Fibroblast of lung (primary cell): ENCODE measurements at regions not wholly inside any gene's neighbourhood (a gene's known extent, or its start where the extent isn't known, plus 50 kb on each side); places are given as distances from the start of the nearest gene placed in this dataset.

ENCODE experiments used
- DNase-seq, 2 donors: peaks; one replicate each; pipeline versions ENCODE4 v3.0.0 to v3.0.0-alpha.2; 2010; ENCODE audit warnings: low read depth in 2 of 2
- H2AFZ ChIP-seq: 2 replicates; pipeline ENCODE4 v1.5.1; 2012; ENCODE audit warnings: low read length, control low read depth, inconsistent platforms
- H3K27ac ChIP-seq: 2 replicates; pipeline ENCODE4 v1.5.1; 2011; ENCODE audit warnings: low read length, control low read depth; ENCODE audit not compliant: insufficient read depth
- H3K27me3 ChIP-seq: 2 replicates; pipeline ENCODE4 v1.5.1; 2011; ENCODE audit warnings: mild to moderate bottlenecking, low read length; ENCODE audit not compliant: control insufficient read depth, insufficient read depth
- H3K36me3 ChIP-seq: 2 replicates; pipeline ENCODE4 v1.5.1; 2011; ENCODE audit warnings: low read length; ENCODE audit not compliant: control insufficient read depth, insufficient read depth
- H3K4me1 ChIP-seq: 2 replicates; pipeline ENCODE4 v1.5.1; 2011; ENCODE audit warnings: low read length; ENCODE audit not compliant: control insufficient read depth, insufficient read depth; ENCODE audit errors: extremely low read depth
- H3K4me2 ChIP-seq: 2 replicates; pipeline ENCODE4 v1.5.1; 2011; ENCODE audit warnings: low read length, control low read depth; ENCODE audit not compliant: insufficient read depth; ENCODE audit errors: extremely low read depth
- H3K4me3 ChIP-seq, 4 experiments: fragments of 200-600 bp in 1 of 4; sonication (generic) in 1 of 4; replicated peaks in 1 of 4; 2 replicates each; pipeline ENCODE4 v1.5.1; 2011 to 2016; ENCODE audit warnings: low read length in 4 of 4, low read depth in 3 of 4, mild to moderate bottlenecking in 3 of 4, control low read depth in 2 of 4, inconsistent platforms in 1 of 4, mixed read lengths in 1 of 4; ENCODE audit not compliant: insufficient read depth in 1 of 4; ENCODE audit errors: control extremely low read depth in 1 of 4
- H3K79me2 ChIP-seq: 2 replicates; pipeline ENCODE4 v1.5.1; 2012; ENCODE audit warnings: mild to moderate bottlenecking, low read length, inconsistent platforms; ENCODE audit not compliant: control insufficient read depth, insufficient read depth
- H3K9ac ChIP-seq: 2 replicates; pipeline ENCODE4 v1.5.1; 2011; ENCODE audit warnings: mild to moderate bottlenecking, low read length, control low read depth; ENCODE audit not compliant: insufficient read depth
- H3K9me3 ChIP-seq: 2 replicates; pipeline ENCODE4 v1.5.1; 2012; ENCODE audit warnings: low read depth, low read length; ENCODE audit not compliant: control insufficient read depth, insufficient read depth
- H4K20me1 ChIP-seq: 2 replicates; pipeline ENCODE4 v1.5.1; 2011; ENCODE audit warnings: low read length; ENCODE audit not compliant: control insufficient read depth, insufficient read depth; ENCODE audit errors: extremely low read depth
- EZH2 ChIP-seq: IDR thresholded peaks from 2 replicates; pipeline ENCODE4 v1.5.1; 2012; ENCODE audit warnings: low read length, control low read depth, mild to moderate bottlenecking; ENCODE audit errors: missing control alignments
- TF ChIP-seq, protein P1 (sequence below), 2 donors: IDR thresholded peaks in 1 of 2; conservative IDR thresholded peaks in 1 of 2; 1 replicate in 1 of 2; 2 replicates in 1 of 2; pipeline ENCODE4 v1.5.1; 2011 to 2012; ENCODE audit warnings: low read length in 2 of 2, control low read depth in 1 of 2, inconsistent platforms in 1 of 2, low read depth in 1 of 2, mild to moderate bottlenecking in 1 of 2

GRCh38 chr11:37109286-37109585, 511.2 kb upstream of the RAG2 start:
- H4K20me1 ChIP-seq = no peaks in the 10 kb centered on the region
- H3K79me2 ChIP-seq = no peaks in the 10 kb centered on the region
- H2AFZ ChIP-seq = no peak overlapping the region
- H3K27ac ChIP-seq = no peak overlapping the region
- H3K27me3 ChIP-seq = no peaks in the 10 kb centered on the region
- H3K4me1 ChIP-seq = no peaks in the 10 kb centered on the region
- no peak overlapping the region for H3K9ac ChIP-seq
- DNase-seq = peak in 1 of 2 donors; percentile 47
- no peaks in the 10 kb centered on the region for H3K36me3 ChIP-seq
- H3K4me3 ChIP-seq = no peak overlapping the region
- H3K9me3 ChIP-seq = no peaks in the 10 kb centered on the region
- no peak for TF ChIP-seq EZH2
- TF ChIP-seq, protein P1, sequence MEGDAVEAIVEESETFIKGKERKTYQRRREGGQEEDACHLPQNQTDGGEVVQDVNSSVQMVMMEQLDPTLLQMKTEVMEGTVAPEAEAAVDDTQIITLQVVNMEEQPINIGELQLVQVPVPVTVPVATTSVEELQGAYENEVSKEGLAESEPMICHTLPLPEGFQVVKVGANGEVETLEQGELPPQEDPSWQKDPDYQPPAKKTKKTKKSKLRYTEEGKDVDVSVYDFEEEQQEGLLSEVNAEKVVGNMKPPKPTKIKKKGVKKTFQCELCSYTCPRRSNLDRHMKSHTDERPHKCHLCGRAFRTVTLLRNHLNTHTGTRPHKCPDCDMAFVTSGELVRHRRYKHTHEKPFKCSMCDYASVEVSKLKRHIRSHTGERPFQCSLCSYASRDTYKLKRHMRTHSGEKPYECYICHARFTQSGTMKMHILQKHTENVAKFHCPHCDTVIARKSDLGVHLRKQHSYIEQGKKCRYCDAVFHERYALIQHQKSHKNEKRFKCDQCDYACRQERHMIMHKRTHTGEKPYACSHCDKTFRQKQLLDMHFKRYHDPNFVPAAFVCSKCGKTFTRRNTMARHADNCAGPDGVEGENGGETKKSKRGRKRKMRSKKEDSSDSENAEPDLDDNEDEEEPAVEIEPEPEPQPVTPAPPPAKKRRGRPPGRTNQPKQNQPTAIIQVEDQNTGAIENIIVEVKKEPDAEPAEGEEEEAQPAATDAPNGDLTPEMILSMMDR (conservative IDR thresholded peaks at IDR 0.05 in 1 of 2, IDR thresholded peaks at IDR 0.05 in 1 of 2; ENCODE audit: low read depth in 1 of 2, low read length in 2 of 2) = no peak
- H3K4me2 ChIP-seq = no peak overlapping the region

DNA sequence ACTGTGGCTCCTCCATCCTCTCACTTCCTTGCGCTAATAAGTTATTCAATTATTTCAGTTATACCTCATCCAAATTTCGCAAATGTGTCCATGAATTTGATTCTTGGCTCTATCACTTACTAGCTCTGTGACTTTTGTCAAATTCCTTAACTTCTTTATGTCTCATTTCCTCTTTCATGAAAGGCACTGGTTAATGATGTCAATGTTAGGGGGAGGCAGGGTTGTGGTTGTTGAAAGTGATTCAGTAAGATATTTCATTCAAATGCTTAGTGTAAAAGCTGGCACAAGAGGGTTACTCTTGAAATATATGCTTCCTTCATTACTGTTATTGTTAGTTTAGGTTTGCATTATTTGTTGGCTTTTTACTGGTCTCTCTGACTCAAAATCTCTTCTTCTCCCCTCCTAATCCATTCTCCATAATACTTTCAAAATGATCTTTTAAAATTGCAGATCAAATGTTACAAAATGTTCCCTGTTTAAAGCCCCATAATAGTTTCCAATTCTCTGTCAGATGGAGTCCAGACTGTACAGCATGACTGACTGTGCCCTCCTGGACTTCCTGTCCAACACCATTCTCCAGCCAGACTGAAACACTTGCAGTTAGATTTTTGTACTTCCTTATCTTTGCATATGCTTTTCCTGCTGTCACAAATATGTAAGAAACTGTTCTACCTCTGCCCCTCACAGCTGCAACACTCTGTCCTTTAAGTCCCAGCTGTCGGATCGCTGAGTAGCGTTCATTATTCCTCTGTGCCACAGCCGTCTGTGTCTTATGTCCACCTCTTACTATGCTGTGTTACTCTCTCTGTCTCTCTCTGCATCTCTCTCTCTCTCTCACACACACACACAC, 510.6 kb upstream of the RAG2 start:
- Histone ChIP-seq H3K27me3 (no peaks in the 10 kb centered on the region), H3K79me2 (no peaks in the 10 kb centered on the region), H3K4me3 (no peak overlapping the region), H3K4me1 (no peaks in the 10 kb centered on the region), H3K9me3 (no peaks in the 10 kb centered on the region), H3K4me2 (no peak overlapping the region), H4K20me1 (no peaks in the 10 kb centered on the region), H3K9ac (no peak overlapping the region), H2AFZ (no peak overlapping the region), H3K27ac (no peak overlapping the region), H3K36me3 (no peaks in the 10 kb centered on the region)
- TF ChIP-seq, protein P1 (conservative IDR thresholded peaks at IDR 0.05 in 1 of 2, IDR thresholded peaks at IDR 0.05 in 1 of 2; ENCODE audit: low read depth in 1 of 2, low read length in 2 of 2) = no peak
- no peak for TF ChIP-seq EZH2
- peak; percentile 2 to 55 for DNase-seq

DNA sequence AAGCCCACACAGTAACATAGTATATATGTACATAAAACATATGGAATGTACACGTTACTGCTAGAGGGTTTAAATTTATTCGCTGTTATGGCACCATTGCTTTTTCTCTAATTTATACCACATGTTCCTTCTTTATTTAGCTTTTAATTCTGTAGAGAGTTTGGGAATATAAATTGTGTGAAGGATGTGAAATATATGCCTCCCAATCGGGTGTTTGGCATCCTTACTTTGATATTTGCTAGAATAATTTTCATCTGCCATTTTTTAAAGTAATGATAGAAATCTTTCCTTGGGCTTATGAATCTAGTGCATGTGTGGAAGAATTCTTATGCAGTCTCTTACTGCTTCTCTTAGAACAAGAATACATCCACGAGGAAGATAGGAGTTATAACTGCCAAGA, 509.8 kb upstream of the RAG2 start:
- no peak overlapping the region for H3K27ac ChIP-seq
- H3K4me2 ChIP-seq = no peak overlapping the region
- H3K79me2 ChIP-seq = no peaks in the 10 kb centered on the region
- no peaks in the 10 kb centered on the region for H3K4me1 ChIP-seq
- H3K9me3 ChIP-seq = no peaks in the 10 kb centered on the region
- H2AFZ ChIP-seq = no peak overlapping the region
- no peaks in the 10 kb centered on the region for H3K27me3 ChIP-seq
- no peak for DNase-seq
- no peaks in the 10 kb centered on the region for H4K20me1 ChIP-seq
- no peaks in the 10 kb centered on the region for H3K36me3 ChIP-seq
- no peak overlapping the region for H3K4me3 ChIP-seq
- TF ChIP-seq EZH2 = no peak
- TF ChIP-seq, protein P1 (conservative IDR thresholded peaks at IDR 0.05 in 1 of 2, IDR thresholded peaks at IDR 0.05 in 1 of 2; ENCODE audit: low read depth in 1 of 2, low read length in 2 of 2) = no peak
- no peak overlapping the region for H3K9ac ChIP-seq
